Testis (tissue), 2 donors: ENCODE measurements at regions not wholly inside any gene's neighbourhood (a gene's known extent, or its start where the extent isn't known, plus 50 kb on each side); places are given as distances from the start of the nearest gene placed in this dataset.

Source experiments
- CTCF ChIP-seq, 3 experiments: fragments of 450-650 bp in 2 of 3; fragments of 200-600 bp in 1 of 3; sonication (generic) in 1 of 3; IDR thresholded peaks; one replicate each; pipeline ENCODE4 v1.5.1; 2016 to 2019; ENCODE audit warnings: antibody characterized with exemption in 3 of 3, mild to moderate bottlenecking in 2 of 3, moderate library complexity in 1 of 3
- POLR2A ChIP-seq: fragments of 450-650 bp; IDR thresholded peaks from one replicate; pipeline ENCODE4 v1.6.1; 2017; ENCODE audit warnings: antibody characterized with exemption, mild to moderate bottlenecking, moderate library complexity

GRCh38 chr2:118417406-118418120 is 329.3 kb downstream of the INSIG2 start:
- no peak for TF ChIP-seq CTCF (IDR thresholded peaks at IDR 0.05)
- TF ChIP-seq POLR2A, result no peak
